ENCODE measurements at regions not wholly inside any gene's neighbourhood (a gene's known extent, or its start where the extent isn't known, plus 50 kb on each side); places are given as distances from the start of the nearest gene placed in this dataset.

- Histone ChIP-seq H3K23me2 (ENCODE audit: low read depth, low read length) (no peaks in the 10 kb centered on the region), H3K79me1 (ENCODE audit: low read depth, low read length) (no peaks in the 10 kb centered on the region), H2BK120ac (replicated peaks; ENCODE audit: low read depth, low read length) (no peak overlapping the region), H2BK12ac (ENCODE audit: low read depth, low read length) (no peak overlapping the region), H3K14ac (ENCODE audit: insufficient read length) (no peak overlapping the region), H4K20me1 (replicated peaks in 1 of 2; ENCODE audit: control insufficient read depth in 1 of 2, insufficient read depth in 2 of 2, low read length in 2 of 2) (no peaks in the 10 kb centered on the region), H3K9ac (replicated peaks in 1 of 4; ENCODE audit: extremely low read depth in 1 of 4, low read depth in 3 of 4, low read length in 3 of 4) (no peak overlapping the region), H3K9me3 (ENCODE audit: insufficient read depth in 2 of 2, low read depth in 1 of 2, low read length in 1 of 2) (no peaks in the 10 kb centered on the region), H3K4ac (replicated peaks; ENCODE audit: insufficient read length, low read depth, low read length) (no peak overlapping the region), H3K27me3 (replicated peaks in 1 of 4; ENCODE audit: control insufficient read depth in 3 of 4, extremely low read depth in 1 of 4, insufficient read depth in 3 of 4, low read length in 3 of 4) (no peaks in the 10 kb centered on the region), H4K5ac (ENCODE audit: insufficient read length, low read depth, low read length) (no peak overlapping the region), H3K4me3 (ENCODE audit: extremely low read depth in 1 of 4, insufficient read depth in 2 of 4, low read depth in 3 of 4, low read length in 4 of 4) (no peak overlapping the region), H2BK5ac (ENCODE audit: low read depth, low read length) (no peak overlapping the region), H2AFZ (ENCODE audit: low read length) (peak overlapping the region; percentile 66; the same call in 1 of the 2 replicates), H2BK20ac (ENCODE audit: low read length) (no peak overlapping the region), H4K8ac (ENCODE audit: extremely low read depth, insufficient read depth, low read length) (no peak overlapping the region), H3K23ac (ENCODE audit: insufficient read length) (no peak overlapping the region), H2BK15ac (ENCODE audit: low read length) (no peak overlapping the region), H2AK5ac (ENCODE audit: low read depth, low read length) (no peak overlapping the region), H3K27ac (ENCODE audit: low read depth, low read length) (no peak overlapping the region), H3K4me1 (replicated peaks in 1 of 4; ENCODE audit: control insufficient read depth in 3 of 4, insufficient read depth in 4 of 4, low read length in 3 of 4) (peaks cover 0 to 2% (median 0%) of the 10 kb centered on the region in 4 experiments; a peak in 1 of 7 replicates), H3K56ac (replicated peaks; ENCODE audit: insufficient read length, low read depth, low read length) (no peak overlapping the region), H3K18ac (ENCODE audit: extremely low read depth, low read length) (no peak overlapping the region), H3K79me2 (ENCODE audit: control insufficient read depth in 1 of 2, insufficient read depth in 2 of 2, low read length in 2 of 2) (no peaks in the 10 kb centered on the region), H4K91ac (replicated peaks; ENCODE audit: insufficient read length, low read length) (no peak overlapping the region), H3K4me2 (ENCODE audit: insufficient read depth in 1 of 2, low read depth in 2 of 2, low read length in 2 of 2) (no peak overlapping the region), H3K36me3 (ENCODE audit: control insufficient read depth in 2 of 4, insufficient read depth in 4 of 4, low read length in 3 of 4) (no peaks in the 10 kb centered on the region)
- DNase-seq (ENCODE audit: low read depth in 1 of 2, low spot score in 2 of 2) (no peak), FAIRE-seq (no peak)
- 95% methylated on average over 7 of the region's 7 CpGs; no CpG with 5 or more reads in 1 of the 2 experiments for WGBS, 2 experiments (ENCODE audit: extremely low coverage in 1 of 2, insufficient coverage in 1 of 2, insufficient read length in 1 of 2, insufficient replicate concordance in 2 of 2, low coverage in 1 of 2, low lambda C conversion rate in 2 of 2, missing lambda C conversion rate in 1 of 2)
- CTCF ChIA-PET (ENCODE audit: partially characterized antibody), result no interaction called here
- POLR2A ChIA-PET (ENCODE audit: partially characterized antibody), result no interaction called here
- TF ChIP-seq SP4 (IDR thresholded peaks at IDR 0.05; ENCODE audit: low read length), result no peak
- TF ChIP-seq CEBPB (IDR thresholded peaks at IDR 0.05; ENCODE audit: low read depth, low read length), result no peak
- no peak for TF ChIP-seq ATF2 (IDR thresholded peaks at IDR 0.05; ENCODE audit: low read length)
- TF ChIP-seq JUND (IDR thresholded peaks at IDR 0.05; ENCODE audit: low read length), result no peak
- TF ChIP-seq SRF (IDR thresholded peaks at IDR 0.05; ENCODE audit: low read depth, low read length), result no peak
- no peak for TF ChIP-seq TEAD4 (IDR thresholded peaks at IDR 0.05; ENCODE audit: low read depth, low read length)
- no peak for TF ChIP-seq MAFK (IDR thresholded peaks at IDR 0.05; ENCODE audit: low read depth, low read length)
- no peak for TF ChIP-seq JUN (IDR thresholded peaks at IDR 0.05; ENCODE audit: low read depth, low read length)
- TF ChIP-seq KDM5A (IDR thresholded peaks at IDR 0.05; ENCODE audit: low read length), result no peak
- no peak for TF ChIP-seq GTF2F1 (IDR thresholded peaks at IDR 0.05; ENCODE audit: borderline replicate concordance, low read depth, low read length)
- no peak for TF ChIP-seq RNF2 (IDR thresholded peaks at IDR 0.05; ENCODE audit: borderline replicate concordance, low read depth, low read length, missing control alignments, poor library complexity, severe bottlenecking)
- TF ChIP-seq RFX5 (IDR thresholded peaks at IDR 0.05; ENCODE audit: borderline replicate concordance, low read depth, low read length), result no peak
- TF ChIP-seq CREB1 (IDR thresholded peaks at IDR 0.05), result no peak
Measured at GRCh38 chr4:31613946-31614623, 893.9 kb downstream of the PCDH7 start.
